ENCODE measurements at regions not wholly inside any gene's neighbourhood (a gene's known extent, or its start where the extent isn't known, plus 50 kb on each side); places are given as distances from the start of the nearest gene placed in this dataset.

- DNase-seq = no peak
Measured at GRCh38 chr5:173524136-173524535, 92.3 kb downstream of the BOD1 start.

- no peak for DNase-seq
Measured at GRCh38 chr5:173523388-173523787, 93.1 kb downstream of the BOD1 start.

DNA sequence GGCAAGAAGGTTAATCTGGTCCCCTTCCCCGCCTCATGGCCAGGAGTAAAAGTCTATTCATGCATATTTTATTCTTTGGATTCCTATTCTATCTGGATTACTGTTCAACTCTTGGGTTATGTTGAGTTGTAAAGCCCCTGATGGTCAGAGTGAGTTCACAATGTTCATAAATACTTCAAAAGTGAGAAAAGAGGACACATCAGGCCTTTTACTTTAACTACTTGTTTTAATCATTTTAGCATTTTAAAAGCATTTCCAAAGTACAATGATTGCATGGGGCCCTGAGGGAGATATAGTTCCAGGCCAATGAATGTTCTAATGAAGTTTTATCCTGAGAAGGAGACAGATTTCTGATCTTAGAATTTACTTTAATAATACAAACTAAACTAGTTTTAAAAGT lies 93.9 kb downstream of the BOD1 start:
- DNase-seq = no peak

DNA sequence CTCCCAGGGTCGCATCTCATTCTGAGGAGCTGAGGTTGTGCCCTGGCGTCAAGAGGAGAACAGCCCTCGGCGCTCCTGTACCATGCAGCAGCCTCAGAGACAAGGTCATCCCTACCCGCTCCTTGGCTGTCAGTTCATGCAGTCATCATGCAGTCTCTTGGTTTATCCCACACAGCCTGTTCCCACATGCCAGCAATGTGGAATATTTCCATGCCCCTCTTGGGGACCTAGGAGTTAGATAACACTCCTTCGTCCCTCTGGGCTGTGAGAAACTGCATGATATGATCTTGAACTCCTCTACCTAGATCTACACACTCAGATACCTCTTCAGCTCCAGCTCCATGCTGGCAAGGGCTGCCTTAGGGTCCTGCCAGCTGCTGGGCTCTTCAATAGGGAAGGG lies 97.6 kb downstream of the BOD1 start:
- DNase-seq = no peak

- no peak for DNase-seq
Measured at GRCh38 chr5:173517648-173518047, 98.8 kb downstream of the BOD1 start.

GRCh38 chr5:173515526-173515925 lies 100.9 kb downstream of the BOD1 start:
- no peak for DNase-seq

DNA sequence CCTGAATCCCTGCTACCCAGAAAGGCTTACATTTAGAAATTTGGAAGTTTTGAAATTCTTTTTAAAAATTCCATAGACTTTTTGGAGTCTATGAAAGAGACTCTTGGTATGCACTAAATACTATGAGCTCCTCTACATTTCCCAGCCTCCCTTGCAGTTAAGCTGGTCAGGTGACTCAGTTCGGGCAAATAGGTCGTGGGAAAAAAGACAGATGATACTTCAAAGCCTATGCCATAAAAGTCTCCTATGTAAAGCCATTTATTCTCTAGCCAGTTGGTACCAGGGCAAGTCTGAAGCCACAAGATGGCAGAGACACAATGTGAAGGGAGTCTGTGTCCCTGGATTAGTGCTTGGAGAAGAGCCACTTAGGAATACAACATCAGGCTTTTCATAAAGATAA lies 101.8 kb downstream of the BOD1 start:
- DNase-seq = no peak

- DNase-seq = no peak
Measured at GRCh38 chr5:173513521-173513991, 102.9 kb downstream of the BOD1 start.

GRCh38 chr5:173512637-173513435 lies 103.6 kb downstream of the BOD1 start:
- no peak for DNase-seq

- no peak for DNase-seq
Measured at GRCh38 chr5:173509060-173509459, 107.4 kb downstream of the BOD1 start.

DNA sequence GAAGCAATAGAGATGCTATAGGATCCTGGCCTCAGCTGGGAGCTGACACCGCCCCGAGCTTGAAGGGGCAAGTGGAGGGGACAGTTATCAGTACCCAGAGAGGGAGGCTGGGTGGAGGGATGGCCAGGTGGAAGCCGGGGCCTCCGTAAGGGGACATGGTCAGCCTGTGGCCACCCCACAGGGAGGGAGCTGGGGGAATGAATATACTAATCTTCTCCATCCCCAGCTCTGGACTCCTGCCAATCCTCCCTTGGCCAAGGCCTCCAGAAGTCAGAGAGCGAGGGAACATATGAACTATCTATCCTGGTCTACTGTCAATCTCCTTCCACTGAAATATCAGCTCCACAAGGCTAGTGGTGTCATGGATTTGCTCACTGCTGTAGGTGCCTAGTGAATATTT lies 109.3 kb downstream of the BOD1 start:
- DNase-seq = no peak

DNA sequence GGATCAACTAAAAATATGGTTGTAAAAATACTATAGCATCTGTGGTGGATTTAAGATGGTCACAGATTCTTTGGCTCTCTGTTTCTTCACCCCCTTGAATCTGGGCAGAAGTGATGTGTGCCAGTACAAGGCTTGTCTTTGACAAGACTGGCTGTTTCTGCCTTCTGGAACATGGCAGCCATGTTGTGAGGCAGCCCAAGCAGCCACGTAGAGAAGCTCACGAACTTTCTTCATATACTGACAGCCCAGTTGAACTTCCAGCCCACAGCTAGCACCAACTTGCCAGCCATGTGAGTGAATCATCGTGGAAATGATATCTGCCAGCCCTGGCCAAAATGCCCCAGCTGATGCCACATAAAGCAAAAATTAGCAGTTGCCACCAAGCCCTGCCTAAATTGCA lies 110.8 kb downstream of the BOD1 start:
- DNase-seq = no peak

- no peak for DNase-seq
Measured at GRCh38 chr5:173501922-173502321, 114.5 kb downstream of the BOD1 start.

DNA sequence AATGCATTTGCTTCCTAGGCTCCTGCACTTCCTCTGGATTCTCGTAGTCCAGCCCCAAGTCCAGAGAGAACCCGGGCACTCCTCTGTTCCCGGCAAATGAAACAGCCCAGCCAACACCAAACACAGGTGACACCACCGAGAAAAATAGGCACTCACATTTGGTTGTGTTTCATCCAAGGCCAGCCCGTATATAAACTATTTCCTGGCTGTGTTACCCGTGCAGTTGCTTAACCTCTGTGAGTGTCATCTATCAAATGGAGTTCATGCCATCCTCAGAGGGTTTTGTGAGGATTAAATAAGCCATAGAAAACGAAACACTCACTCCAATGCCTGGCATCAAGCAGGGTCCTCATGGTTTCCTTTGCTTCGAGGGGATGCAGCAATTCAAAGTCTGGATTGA lies 115.2 kb downstream of the BOD1 start:
- DNase-seq = no peak

GRCh38 chr5:173500213-173500560 lies 116.3 kb downstream of the BOD1 start:
- no peak for DNase-seq

- peak; percentile 6 for DNase-seq
Measured at GRCh38 chr5:173499471-173500212, 116.8 kb downstream of the BOD1 start.

- no peak for DNase-seq
Measured at GRCh38 chr5:173498739-173499470, 117.5 kb downstream of the BOD1 start.

DNA sequence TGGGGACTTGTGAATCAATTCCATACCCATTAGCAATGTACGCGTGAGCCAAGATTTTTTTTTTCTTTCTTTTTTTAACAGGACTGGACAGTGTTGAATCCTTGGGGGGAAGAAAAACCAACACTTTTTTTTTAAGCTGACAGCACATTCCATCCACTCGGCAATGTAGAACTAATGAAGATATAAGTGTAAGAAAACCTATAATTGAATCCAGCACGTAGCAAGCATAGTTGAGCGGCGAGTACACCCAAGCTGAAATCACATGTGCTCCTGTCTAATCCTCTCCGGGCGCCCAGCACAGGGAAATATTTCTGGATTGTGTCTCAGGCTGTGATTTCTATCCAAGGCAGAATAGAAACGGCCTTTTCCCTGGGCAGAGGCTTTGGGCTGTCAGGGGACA lies 118.2 kb downstream of the BOD1 start:
- no peak for DNase-seq

- DNase-seq = no peak
Measured at GRCh38 chr5:173497685-173498084, 118.8 kb downstream of the BOD1 start.

DNA sequence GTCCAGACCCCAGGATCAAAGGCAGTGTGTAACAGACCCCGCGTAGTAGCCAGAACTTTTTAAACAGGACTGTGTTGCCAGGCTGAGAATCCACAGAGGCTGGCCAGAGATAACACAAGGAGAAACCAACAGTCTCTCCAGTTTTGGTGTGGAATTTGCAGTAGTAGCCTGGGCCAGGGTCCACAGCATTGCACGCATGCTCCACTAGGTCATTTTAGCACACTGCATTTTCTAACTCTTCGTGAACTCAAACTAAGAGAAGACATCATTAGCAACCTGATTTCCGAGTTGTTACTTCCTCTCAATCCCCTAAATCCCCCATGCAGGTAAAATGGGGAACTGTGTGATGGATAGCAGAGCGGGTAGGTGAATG lies 119.6 kb downstream of the BOD1 start:
- no peak for DNase-seq

DNA sequence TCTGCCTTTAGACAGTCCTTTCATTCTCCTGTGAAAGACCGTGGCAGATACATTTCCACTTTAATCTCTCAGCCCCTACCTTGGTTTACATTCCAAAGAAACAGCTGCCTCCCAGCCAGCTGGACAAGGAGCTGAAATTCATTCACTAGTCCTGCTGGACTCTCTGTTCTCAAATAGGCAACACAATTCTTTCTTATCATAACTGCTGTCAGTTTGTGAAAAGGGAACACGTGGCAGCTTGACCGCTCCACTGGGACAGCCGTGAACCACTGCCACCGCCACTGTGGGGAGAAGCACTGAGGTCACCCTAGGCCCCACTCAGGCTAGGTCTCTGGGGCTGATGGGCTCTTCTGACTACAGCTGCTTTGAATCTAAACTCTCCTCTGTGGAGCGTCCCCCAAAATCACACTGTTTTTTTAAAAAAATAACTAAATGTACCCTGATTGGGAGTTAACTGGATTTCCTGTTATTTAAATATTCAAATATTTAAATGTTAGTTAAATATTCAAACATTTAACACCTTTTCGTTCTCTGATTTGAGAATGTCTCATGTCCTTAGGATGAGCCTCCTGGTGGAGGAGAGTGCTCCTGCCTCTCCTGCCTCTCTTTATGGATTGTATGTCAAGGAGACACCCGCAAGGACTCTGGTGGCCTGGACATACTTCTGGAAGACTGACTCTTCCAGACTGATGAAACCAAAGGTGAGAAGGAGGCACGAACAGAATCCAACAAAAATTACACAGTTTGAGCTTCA lies 120.1 kb downstream of the BOD1 start:
- DNase-seq = no peak

DNA sequence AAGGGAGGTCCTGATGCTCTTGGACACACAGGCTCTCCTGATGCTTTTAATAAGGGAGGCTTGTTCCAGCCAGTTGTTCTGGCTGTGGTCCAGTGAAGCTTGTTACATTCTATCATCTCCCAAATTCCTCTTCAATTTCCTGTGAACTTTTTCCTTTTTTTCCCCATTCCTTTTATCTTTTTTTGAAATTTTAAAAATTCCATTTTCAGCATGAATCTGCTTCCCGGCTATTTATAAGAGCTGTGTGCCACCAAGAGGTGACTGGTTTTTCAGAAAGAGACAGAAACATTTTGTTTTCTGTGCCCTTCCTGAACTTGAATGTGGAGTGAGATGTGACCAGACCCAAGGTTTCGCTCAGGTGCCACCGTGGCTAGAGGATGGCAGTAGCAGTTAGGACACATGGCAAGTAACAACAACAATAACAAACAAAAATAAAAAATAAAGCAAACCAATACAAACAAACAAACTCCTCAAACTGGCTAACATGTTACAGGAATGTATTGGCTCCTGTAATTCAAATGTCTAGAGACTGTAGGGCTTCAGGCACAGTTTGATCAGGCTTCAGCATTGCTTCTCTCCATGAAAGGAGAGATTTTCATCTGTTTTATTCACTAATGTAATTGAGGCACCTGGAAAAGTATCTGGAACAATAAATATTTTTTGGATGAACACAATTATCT lies 121.1 kb downstream of the BOD1 start:
- DNase-seq = no peak

DNA sequence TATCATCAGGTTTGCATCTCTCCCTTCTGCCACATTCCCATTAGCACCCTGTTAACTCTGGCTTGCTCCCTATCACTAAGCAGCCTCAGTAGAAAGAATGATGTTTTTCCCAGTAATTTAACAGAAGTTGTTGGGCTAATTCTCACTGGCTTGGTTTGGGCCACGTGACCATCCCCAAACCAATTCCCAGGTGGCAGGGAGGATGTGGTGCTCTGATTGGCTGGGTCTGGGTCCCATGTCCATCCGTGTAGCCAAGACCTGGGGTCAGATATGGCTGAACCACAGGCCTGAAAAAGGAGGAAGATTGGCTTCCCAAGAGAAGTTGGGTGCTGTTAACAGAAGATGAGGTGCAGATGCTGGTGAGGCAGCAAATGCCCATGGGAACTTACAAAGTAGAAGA lies 122.0 kb downstream of the BOD1 start:
- no peak for DNase-seq
